OCI-LY1 (cell line): ENCODE measurements at regions not wholly inside any gene's neighbourhood (a gene's known extent, or its start where the extent isn't known, plus 50 kb on each side); places are given as distances from the start of the nearest gene placed in this dataset.

Experiments
- CTCF ChIP-seq: fragments of 200-600 bp; sonication (generic), shearing (Covaris generic); IDR thresholded peaks from 2 replicates; pipeline ENCODE4 v1.5.1; 2017; ENCODE audit warnings: mild to moderate bottlenecking, antibody characterized with exemption, low read length, moderate library complexity, mixed read lengths
- EZH2 ChIP-seq: fragments of 200-600 bp; sonication (generic), shearing (Covaris generic); IDR thresholded peaks from 2 replicates; pipeline ENCODE4 v1.8.0; 2017; ENCODE audit warnings: borderline replicate concordance, mixed run types, mild to moderate bottlenecking, antibody characterized with exemption, low read length, moderate library complexity, mixed read lengths

DNA sequence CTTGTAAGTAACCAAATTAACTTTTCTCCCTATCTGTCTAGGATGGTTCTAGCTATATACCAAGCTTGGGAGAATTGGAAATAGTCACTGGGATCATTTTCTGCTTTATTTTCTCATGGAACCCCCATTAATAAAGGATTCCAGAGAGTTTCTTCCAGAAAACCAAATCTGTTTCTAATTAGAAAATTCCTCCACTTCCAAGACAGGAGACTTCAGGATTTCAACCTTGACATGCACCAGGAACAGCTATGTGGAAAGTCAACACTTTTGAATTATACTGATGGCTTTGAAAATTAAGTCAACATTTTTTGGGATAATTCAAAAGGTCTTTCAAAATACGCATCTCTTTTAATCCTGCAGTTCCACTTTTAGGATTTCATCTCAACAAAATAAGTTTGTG is 138.3 kb downstream of the MEX3B start:
- no peak for TF ChIP-seq CTCF
- TF ChIP-seq EZH2: no peak
